Activated naive CD8-positive, alpha-beta T cell treated with anti-CD3 and anti-CD28 coated beads, Interleukin-2, amount 50 U/mL, for 16 hours (primary cell): ENCODE measurements at regions not wholly inside any gene's neighbourhood (a gene's known extent, or its start where the extent isn't known, plus 50 kb on each side); places are given as distances from the start of the nearest gene placed in this dataset.

Experiments
- DNase-seq: peaks from one replicate; pipeline ENCODE4 v3.0.0-alpha.2; 2020; ENCODE audit warnings: low read depth, low spot score

- no peak for DNase-seq
Observed at GRCh38 chr10:8534891-8535290, 480.4 kb downstream of the GATA3 start.

- DNase-seq = no peak
Observed at GRCh38 chr10:8539056-8539455, 484.6 kb downstream of the GATA3 start.

- no peak for DNase-seq
Observed at GRCh38 chr10:8543361-8544056, 489.0 kb downstream of the GATA3 start.

GRCh38 chr10:8544057-8544380 is 489.5 kb downstream of the GATA3 start:
- DNase-seq = no peak

- DNase-seq = no peak
Observed at GRCh38 chr10:8544500-8544899, 490.0 kb downstream of the GATA3 start.

- DNase-seq = no peak
Observed at GRCh38 chr10:8554574-8554973, 500.1 kb downstream of the GATA3 start.

- DNase-seq = no peak
Observed at GRCh38 chr10:8556321-8556720, 501.8 kb downstream of the GATA3 start.

GRCh38 chr10:8563478-8563877 is 509.0 kb downstream of the GATA3 start:
- no peak for DNase-seq

- no peak for DNase-seq
Observed at GRCh38 chr10:8566737-8567136, 512.2 kb downstream of the GATA3 start.

- DNase-seq = no peak
Observed at GRCh38 chr10:8568401-8568800, 513.9 kb downstream of the GATA3 start.

- no peak for DNase-seq
Observed at GRCh38 chr10:8575620-8576019, 521.1 kb downstream of the GATA3 start.

GRCh38 chr10:8576281-8576680 is 521.8 kb downstream of the GATA3 start:
- no peak for DNase-seq

GRCh38 chr10:8576911-8577310 is 522.4 kb downstream of the GATA3 start:
- no peak for DNase-seq

GRCh38 chr10:8577686-8578085 is 523.2 kb downstream of the GATA3 start:
- no peak for DNase-seq

- DNase-seq = no peak
Observed at GRCh38 chr10:8581521-8582225, 527.2 kb downstream of the GATA3 start.

- no peak for DNase-seq
Observed at GRCh38 chr10:8583096-8583495, 528.6 kb downstream of the GATA3 start.

- no peak for DNase-seq
Observed at GRCh38 chr10:8584666-8585065, 530.2 kb downstream of the GATA3 start.

GRCh38 chr10:8586504-8586903 is 532.0 kb downstream of the GATA3 start:
- DNase-seq = no peak

GRCh38 chr10:8588135-8588534 is 533.6 kb downstream of the GATA3 start:
- DNase-seq = no peak

GRCh38 chr10:8590518-8590917 is 536.0 kb downstream of the GATA3 start:
- no peak for DNase-seq

GRCh38 chr10:8591640-8592039 is 537.2 kb downstream of the GATA3 start:
- no peak for DNase-seq

- no peak for DNase-seq
Observed at GRCh38 chr10:8594176-8594575, 539.7 kb downstream of the GATA3 start.

GRCh38 chr10:8594711-8595110 is 540.2 kb downstream of the GATA3 start:
- DNase-seq = no peak

- no peak for DNase-seq
Observed at GRCh38 chr10:8595140-8595539, 540.7 kb downstream of the GATA3 start.
